Stimulated activated CD4-positive, alpha-beta T cell treated with anti-CD3 and anti-CD28 coated beads, Interleukin-4, amount 100 ng/mL, for 48 hours (primary cell): ENCODE measurements at regions not wholly inside any gene's neighbourhood (a gene's known extent, or its start where the extent isn't known, plus 50 kb on each side); places are given as distances from the start of the nearest gene placed in this dataset.
A peak's percentile ranks its signal among the peaks of the same experiment; 100 is the strongest.

Source experiments
- DNase-seq, 2 donors: peaks; one replicate each; pipeline ENCODE4 v3.0.0-alpha.2; 2020; ENCODE audit warnings: low read depth in 2 of 2

DNA sequence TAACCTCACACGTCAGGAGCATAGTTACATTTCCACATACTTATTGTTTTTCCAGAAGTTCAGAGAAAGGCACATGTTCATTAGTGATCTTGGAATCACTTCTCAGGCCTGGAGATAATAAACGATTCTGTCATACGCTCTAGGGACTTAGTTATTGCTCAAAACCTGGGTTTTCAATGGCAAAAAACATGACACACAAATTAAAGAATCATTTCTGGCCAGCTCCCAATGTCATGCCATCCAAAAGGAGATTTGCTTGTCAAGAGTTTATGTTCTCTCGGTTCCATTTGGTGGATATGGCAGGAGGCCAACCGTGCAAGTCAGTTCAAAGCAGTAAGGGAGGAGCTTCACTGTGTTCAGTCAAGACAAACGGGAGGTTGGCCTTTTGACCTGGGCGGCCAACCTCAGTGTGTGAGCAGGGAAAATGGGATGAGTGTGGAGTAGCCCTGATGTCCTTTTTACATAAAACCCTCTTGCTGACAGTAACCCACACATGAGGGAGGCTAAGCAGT, 123.4 kb downstream of the NXNL2 start:
- no peak for DNase-seq

- no peak for DNase-seq
These were observed 124.1 kb downstream of the NXNL2 start for GRCh38 chr9:88659126-88659525.

DNA sequence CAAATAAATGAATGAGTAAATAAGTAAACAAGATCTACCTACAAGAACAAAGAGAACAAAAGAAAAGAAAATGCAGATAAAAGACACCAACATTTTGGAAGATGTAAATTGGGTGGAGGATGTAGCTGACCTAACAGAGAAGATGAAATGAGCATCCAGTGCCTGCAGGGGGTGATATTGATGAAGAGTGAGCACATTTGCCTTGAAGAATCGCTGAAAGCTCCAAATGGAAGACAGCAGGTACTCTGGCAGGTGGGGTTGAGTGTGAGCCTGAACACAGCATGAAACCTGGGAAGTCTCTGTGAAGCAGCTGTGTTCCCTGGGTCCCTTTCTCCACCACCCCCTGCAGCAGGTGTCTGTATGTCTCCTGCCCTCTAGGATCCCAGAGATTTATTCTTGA, 125.6 kb downstream of the NXNL2 start:
- DNase-seq = peak in 1 of 2 donors; percentile 1

- no peak for DNase-seq
These were observed 126.8 kb downstream of the NXNL2 start for GRCh38 chr9:88661759-88662158.

DNA sequence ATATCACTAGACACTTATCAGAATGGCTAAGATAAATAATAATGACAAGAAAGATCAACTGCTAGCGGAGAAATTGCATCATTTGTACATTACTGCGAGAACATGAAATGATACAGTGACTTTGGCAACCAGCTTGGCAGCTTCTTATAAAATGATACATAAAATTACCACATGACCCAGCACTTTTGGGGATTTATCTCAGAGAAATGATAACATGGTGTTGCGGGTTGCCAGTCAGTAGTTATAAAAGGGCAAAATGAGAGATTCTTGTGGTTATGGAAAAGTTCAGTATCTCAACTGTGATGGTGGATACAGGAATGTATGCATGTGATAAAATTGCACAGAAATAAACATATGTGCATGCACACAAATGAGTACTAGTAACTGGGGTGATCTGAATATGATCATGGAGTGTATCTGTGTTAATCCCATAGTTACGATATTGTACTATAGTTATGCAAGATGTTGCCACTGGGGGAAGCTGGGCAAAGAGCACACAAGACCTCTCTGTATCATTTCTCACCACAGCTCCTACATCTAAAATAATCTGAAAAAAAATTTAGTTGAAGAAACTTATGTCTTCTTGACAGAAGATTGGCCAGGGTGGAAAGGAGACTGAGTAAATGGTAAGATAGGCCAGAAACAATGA, 128.9 kb downstream of the NXNL2 start:
- no peak for DNase-seq

DNA sequence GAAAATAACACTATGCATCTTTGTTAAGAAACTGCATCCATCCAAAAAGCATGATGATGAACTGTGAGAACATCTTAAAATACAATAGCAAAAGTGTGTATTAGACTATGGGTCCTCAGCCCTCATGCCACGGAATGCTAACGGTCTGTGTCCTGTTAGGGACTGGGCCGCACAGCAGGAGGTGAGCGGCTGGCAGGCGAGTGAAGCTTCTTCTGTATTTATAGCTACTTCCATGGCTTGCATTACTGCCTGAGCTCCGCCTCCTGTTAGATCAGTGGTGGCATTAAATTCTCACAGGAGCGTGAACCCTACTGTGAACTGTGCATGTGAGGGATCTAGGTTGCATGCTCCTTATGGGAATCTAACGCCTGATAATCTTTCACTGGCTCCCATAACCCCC, 129.8 kb downstream of the NXNL2 start:
- DNase-seq = no peak

DNA sequence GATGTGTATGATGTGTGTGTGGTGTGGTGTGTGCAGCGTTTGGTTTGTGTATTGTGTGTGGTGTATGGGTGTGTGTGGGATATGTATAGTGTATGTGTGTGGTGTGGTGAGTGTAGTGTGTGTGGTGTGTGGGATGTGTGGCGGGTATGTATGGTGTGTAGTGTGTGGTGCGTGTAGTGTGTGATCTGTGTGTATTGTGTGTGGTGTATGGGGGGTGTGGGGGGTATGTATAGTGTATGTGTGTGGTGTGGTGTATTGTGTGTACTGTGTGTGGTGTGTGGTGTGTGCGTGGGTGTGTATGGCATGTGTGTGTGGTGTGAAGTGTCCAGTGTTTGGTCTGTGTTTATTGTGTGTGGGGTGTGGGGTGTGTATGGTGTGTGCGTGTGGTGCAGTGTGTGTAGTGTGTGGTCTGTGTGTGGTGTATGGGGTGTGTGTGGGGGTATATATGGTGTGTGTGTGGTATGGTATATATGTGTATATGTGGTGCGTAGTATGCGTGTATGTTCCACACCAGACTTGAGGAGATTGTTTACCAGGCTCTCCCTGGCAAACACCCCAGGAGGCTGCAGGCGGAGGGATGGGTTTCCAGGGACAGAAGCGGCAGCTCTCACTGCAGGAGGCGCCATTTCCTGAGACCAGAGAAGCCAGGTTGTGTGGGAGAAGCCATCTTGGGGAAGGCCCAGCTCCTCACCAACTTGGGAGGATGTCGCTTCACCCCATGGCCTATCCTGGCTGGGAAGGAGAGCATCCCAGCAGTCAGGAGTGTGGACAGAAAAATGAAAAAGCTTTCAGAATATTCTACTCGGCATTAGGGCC, 138.1 kb downstream of the NXNL2 start:
- DNase-seq = no peak

- no peak for DNase-seq
These were observed 138.9 kb downstream of the NXNL2 start for GRCh38 chr9:88673886-88674285.

DNA sequence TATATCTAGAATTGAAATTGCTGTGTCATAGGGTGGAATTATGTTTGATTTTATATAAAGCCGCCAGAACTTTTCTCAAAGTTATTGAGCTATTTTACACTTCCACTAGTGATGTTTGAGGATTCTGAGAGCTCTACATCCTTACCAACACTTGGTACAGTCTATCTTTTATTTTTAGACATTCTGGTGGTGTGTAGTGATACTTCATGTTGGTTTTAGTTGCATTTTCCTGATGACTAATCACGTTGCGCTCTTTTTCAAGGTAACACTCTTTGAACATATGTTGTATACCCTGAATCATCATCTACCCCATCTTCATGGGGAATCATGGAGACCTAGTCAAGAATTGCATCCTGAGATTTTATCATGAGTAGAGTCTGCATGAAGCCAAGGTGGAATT, 141.7 kb downstream of the NXNL2 start:
- no peak for DNase-seq

DNA sequence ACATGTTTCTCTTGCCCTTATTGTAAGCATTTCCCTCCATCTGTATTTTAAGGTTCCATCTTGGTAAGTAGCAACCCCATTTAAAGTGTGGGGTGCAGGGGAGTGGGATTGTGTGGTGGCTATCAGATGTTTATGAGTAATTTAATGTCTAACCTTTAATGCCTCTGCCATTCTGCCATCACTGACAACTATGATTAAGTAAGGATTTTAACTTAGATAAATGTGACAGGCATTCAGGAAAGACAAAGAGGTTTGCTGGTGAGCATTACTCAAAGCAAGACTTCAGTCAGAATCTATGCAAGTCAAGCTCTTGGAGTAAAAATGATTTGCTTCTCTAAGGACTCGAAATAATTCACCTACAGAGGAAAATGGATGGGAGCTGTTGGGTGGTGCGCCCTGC, 143.0 kb downstream of the NXNL2 start:
- no peak for DNase-seq

DNA sequence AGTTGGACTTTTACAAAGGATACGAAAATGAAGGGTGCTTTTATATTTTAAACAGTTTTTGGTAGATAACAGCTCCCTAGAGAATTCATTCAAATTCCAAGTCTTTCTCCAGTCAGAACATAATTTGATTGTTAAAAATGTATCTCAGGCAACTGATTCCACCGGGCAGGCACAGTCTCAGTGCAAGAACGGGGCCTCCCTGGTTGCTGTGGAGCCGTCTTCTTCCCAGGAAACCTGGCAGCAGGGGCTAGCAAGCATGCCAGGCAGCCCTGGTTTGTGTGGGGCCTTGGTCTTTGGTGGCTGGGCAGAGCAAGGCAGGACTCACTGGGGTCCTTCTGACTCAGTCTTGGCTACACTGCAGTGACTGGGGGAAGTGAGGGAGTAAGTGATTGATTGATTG, 143.5 kb downstream of the NXNL2 start:
- no peak for DNase-seq

- no peak for DNase-seq
These were observed 145.1 kb downstream of the NXNL2 start for GRCh38 chr9:88680041-88680440.

- no peak for DNase-seq
These were observed 145.7 kb downstream of the NXNL2 start for GRCh38 chr9:88680505-88681160.

GRCh38 chr9:88681434-88681833, 146.5 kb downstream of the NXNL2 start:
- DNase-seq = no peak

DNA sequence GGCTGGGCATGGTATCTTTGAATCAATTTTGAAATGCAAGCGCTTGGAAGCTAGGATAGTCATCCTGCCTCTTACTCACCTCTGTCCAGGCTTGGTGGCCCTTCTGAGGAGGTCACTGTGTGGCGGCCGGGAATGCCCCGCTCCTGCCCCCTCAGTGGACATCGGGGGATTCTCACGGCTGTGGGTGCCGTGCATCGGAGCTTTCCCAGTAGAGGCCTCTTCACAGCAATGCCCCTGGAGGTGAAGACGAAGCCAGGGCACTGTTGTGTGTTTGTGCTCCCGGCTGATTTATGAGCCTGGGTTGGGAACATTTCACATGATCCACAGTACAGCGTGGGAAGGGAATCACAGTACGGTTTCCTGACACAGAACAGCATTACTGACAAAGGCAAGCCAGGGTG, 147.5 kb downstream of the NXNL2 start:
- DNase-seq = no peak

DNA sequence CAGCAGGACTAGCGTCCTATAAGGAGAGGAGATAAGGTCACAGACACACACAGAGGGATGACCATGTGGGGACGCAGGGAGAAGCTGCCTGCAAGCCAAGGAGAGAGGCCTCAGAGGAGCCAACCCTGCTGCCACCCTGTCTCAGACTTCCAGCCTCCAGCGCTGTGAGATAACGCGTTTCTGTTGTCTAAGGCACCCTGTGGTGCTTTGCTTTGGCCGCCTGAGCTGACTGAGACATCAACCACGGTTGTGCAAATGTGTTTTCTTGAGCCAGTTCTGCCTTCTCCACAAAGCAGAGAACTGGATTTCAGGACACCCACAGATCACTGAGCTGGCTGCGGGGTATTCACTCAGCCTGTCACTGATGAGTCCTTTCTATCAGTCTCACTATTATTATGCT, 149.1 kb downstream of the NXNL2 start:
- DNase-seq = no peak

DNA sequence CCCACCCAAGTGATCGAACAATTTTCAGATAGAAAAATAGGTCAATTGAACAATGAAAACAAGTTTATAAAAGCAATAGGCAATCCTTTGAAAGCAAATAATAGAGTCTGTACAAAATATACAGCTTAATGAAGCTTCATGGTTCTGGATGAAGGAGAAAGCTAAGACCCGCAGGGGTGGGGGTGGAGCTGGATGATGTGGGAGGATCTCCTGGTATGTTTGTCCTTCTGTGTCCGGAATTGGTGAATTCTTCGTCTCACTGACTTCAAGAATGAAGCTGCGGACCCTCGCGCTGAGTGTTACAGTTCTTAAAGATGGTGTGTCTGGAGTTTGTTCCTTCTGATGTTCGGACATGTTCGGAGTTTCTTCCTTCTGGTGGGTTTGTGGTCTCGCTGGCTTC, 149.9 kb downstream of the NXNL2 start:
- no peak for DNase-seq

DNA sequence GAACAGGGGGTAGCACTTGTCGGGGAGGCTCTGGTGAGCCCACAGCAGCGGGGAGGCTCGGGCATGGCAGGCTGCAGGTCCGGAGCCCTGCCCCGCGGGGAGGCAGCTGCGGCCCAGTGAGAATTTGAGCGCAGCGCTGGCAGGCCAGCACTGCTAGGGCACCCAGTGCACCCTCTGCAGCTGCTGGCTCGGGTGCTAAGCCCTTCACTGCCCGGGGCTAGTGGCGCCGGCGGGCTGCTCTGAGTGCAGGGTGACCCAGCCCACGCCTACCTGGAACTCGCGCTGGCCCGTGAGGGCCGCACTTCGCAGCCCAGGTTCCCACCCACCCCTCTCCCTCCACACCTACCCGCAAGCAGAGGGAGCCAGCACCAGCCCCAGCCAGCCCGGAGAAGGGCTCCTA, 151.0 kb downstream of the NXNL2 start:
- DNase-seq = no peak

GRCh38 chr9:88689509-88690298, 154.7 kb downstream of the NXNL2 start:
- no peak for DNase-seq

GRCh38 chr9:88690628-88691027, 155.7 kb downstream of the NXNL2 start:
- no peak for DNase-seq

DNA sequence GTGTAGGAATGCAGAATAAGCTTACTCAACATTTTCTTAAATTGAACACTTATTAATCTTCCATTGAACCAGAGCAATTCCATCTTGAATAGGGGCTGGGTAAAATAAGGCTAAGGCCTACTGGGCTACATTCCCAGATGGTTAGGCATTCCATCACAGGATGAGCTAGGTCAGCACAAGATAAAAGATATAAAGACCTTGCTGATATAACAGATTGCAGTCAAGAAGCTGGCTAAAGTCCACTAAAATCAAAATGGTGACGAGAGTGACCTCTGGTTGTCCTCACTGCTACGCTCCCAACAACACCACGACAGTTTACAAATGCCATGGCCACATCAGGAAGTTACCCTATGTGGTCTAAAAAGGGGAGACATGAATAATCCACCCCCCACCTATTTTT, 156.1 kb downstream of the NXNL2 start:
- no peak for DNase-seq

DNA sequence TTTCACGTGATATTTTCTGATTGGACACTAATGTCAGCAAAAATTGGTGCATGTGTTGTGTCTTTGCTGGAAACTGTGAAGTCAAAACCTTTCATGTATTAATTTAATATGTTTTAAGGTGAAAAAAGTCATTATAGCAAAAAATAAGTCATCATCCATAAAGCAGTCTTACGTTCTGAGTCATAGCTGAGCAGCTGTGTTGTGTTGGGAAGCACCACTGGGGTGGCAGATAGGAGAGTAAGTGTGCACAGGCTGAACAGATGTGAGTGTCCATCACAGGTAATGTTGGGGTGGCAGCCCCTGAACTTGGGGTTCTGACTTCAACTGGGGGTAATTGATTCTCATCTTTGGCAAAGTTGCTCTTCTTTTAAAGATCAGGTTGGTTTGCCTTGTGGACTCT, 156.8 kb downstream of the NXNL2 start:
- DNase-seq = no peak
